OCI-LY1 (cell line): ENCODE measurements at regions not wholly inside any gene's neighbourhood (a gene's known extent, or its start where the extent isn't known, plus 50 kb on each side); places are given as distances from the start of the nearest gene placed in this dataset.
"Not testable (repeated sequence)": the region's sequence is repeated elsewhere in the genome, so short reads cannot be mapped to it uniquely, and the experiment has no call there.

ENCODE experiments used
- CTCF ChIP-seq: fragments of 200-600 bp; sonication (generic), shearing (Covaris generic); IDR thresholded peaks from 2 replicates; pipeline ENCODE4 v1.5.1; 2017; ENCODE audit warnings: mild to moderate bottlenecking, antibody characterized with exemption, low read length, moderate library complexity, mixed read lengths
- EZH2 ChIP-seq: fragments of 200-600 bp; sonication (generic), shearing (Covaris generic); IDR thresholded peaks from 2 replicates; pipeline ENCODE4 v1.8.0; 2017; ENCODE audit warnings: borderline replicate concordance, mixed run types, mild to moderate bottlenecking, antibody characterized with exemption, low read length, moderate library complexity, mixed read lengths

GRCh38 chr10:46773178-46773896 is 137.9 kb upstream of the PTPN20 start:
- TF ChIP-seq CTCF, EZH2: not testable (repeated sequence)
